Muscle of arm (tissue), 1 donor: ENCODE measurements at regions not wholly inside any gene's neighbourhood (a gene's known extent, or its start where the extent isn't known, plus 50 kb on each side); places are given as distances from the start of the nearest gene placed in this dataset.
A peak's percentile ranks its signal among the peaks of the same experiment; 100 is the strongest.
"Not testable (repeated sequence)": the region's sequence is repeated elsewhere in the genome, so short reads cannot be mapped to it uniquely, and the experiment has no call there.

Source experiments
- DNase-seq: peaks from one replicate; pipeline ENCODE4 v3.0.0-alpha.2; 2013

GRCh38 chr4:177948853-177949252 is 506.6 kb upstream of the AGA start:
- DNase-seq = no peak

DNA sequence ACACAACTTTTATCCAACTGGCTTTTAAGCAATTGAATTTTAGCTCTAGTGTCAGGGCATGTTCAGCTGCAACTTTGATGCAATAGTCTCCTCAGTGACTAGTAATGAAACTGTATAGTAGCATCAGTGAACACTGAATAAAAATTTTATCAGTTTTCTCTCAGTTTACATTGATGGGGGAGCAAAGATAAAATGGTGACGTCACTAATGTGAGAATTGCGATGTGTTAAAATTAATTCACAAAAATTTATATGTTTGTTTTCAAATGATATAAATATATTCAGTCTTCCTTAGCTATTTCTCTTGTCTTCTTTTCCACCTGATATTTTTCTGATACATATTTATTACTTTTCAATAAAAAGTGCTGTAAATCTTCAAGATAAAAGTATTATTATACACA is 508.8 kb upstream of the AGA start:
- no peak for DNase-seq

DNA sequence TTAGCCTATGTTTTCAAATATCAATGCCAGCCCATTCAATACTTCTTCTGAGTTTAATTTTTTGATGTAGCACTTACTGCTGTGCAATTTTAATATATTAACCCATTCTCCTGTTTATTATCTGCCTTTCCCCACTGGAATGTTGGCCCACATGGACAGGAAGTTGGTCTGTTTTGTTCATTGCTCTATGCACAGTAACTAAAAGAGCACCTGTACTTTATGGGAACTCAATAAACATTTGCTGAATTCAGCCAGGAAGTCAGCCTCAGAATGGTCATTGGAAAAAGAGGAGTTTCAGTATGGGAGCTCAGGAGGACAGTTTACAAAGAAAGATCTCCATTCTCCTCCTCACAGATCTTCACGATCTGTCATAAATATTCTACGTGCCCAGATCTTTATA is 510.5 kb upstream of the AGA start:
- no peak for DNase-seq

DNA sequence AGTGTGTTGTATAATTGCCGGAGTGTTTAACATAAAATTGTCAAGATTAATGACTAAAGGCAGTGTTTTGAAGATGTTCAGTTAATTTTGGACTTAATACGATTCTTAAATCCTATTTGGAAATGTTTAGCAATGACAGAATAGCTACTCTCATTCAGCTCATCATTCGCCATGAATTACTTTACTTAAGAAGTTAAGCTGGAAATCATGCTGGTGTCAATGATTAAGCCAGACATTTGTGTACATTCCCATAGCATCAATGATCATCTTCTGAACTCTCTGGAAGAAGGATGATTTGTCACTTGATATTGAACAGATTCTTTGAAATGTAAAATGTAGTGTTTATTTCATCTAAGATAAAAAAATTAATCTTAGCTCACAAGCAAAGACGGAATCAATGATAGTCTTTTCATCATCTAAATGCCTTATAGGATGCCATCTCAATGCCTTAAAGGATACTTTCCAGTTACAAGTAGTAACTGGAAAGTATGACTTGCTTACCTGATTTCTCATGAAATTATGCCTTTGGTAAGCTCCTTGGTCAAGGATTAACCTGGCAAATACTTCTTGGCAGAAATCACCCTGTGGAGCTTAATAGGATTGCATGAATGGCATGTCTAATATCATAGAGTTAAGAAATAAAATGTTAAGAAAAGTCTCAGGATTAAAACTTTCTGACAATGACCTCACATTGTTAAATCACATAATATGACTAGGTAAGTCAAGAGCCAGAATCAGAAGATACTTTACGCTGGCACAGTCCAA is 515.5 kb upstream of the AGA start:
- no peak for DNase-seq

GRCh38 chr4:177960566-177960965 is 518.3 kb upstream of the AGA start:
- DNase-seq = no peak

DNA sequence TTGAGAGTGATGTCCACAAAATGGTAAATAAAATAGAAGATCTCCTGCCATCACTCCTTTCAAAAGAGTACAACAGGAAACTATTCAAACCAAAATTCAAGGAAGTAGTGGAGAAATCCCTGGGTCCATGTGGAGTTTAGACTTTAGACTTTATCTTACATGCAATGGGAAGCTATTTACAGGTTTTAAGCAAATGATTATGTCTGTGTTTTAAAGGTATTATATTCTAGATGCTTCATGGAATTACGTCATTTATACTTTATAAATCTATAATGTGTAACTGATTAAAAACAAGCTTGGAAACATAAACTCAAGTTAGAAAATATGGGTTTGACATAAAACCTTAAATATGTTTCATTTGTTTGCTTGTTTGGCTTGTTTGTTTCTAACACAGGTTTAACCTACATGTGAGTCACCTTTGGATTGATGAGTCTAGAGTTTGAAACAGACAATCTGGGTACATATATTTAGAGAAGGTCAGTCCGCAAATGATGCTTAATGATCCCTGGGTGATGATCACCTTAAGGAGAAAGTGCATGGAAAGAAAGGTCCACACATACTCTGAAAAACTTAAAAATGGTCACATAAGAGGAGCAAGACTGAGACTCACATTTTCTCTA is 519.6 kb upstream of the AGA start:
- DNase-seq = no peak

DNA sequence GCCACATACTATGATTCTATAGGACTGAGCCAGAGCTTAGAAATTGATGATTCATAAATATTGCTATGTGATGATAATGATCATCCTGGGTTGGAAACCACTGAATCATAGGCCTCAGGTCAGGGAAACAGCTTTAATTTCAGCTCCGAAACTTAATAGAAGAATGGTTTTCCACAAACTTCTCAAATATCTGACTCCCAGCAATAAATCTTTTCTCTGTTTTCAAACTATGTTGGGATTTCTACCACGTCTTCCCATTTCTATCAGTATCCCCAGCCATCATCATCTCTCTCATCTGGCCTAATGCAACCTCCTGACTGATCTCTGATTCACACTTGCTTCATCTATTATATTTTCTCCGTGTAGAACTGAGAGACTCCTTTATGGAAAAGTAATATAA is 521.8 kb upstream of the AGA start:
- DNase-seq = no peak

- DNase-seq = no peak
These were observed 522.5 kb upstream of the AGA start for GRCh38 chr4:177964693-177965168.

GRCh38 chr4:177967328-177967727 is 525.1 kb upstream of the AGA start:
- DNase-seq = no peak

DNA sequence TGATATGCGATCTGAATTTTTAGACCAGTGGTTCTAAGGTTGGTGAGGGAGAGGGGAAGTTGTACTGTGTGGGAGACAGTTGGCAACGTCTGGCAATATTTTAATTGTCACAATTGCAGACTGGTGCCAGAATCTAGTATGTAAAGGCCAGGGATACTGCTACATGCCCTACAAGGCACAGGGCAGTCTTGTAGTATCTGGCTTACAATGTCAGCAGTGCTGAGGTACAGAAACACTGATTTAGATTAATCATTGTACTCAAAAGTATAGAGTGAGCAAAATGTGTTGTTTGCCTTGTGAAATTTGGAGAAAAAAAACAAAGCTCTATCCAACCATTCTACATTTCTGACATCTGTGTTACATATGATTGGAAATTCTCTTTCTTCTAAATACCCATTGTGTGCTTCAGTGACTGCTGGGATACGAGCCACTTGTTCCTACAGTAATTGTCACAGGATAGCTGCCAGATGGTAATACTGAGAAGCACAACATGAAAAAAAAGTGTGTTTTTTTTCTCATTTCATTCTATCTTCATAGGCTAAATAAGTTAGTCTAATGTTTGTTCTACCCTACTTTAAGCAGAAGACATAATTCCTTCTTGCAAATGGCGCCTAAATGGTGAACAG is 526.7 kb upstream of the AGA start:
- DNase-seq = peak; percentile 6

DNA sequence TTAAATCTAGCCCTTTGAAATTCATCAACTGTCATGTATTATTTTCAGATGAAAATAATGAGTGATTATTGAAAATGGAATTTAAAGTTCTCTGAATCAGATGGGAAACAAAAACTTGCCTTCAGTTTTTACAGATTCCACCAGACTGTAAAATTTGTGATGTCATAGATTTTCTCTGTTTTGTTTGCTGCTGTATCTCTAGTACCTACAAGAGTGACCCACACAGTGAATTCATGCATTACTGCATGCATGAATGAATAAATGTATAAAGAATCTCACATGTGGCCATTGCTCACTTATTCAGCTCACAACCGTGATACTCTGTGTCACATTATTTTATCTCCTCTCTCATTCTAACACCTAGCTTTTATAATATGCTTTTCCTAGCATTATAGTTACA is 532.2 kb upstream of the AGA start:
- no peak for DNase-seq

DNA sequence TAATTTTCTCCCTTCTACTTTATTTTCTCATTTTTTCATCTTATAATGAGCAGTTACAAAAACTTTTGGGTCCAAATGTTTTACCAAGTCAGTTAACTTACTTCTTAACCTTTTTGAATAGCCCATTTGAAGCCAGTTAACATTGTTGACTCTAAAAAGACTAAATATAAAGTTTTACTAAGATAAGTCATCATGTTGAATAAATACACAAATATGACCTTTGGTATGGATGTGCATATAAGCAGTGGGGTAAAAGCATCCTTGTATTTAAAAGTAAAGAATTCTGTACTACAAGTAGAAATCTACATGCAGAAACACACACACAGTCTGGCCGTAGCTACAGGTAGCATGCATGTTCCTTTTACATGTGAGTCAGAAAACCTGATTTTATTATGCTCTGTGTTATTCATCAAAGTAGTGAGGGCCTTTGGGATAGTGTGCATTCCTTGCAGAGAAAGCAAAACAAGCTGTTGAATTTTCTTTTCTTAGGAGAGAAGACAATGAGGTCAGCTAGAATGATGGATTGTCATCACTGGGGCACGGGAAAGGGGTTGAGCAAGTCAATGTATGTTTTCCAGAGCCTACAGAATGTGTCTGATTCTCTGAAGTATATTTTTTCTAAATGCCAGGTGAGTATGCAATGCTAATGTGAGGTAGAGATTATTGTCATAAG is 533.2 kb upstream of the AGA start:
- no peak for DNase-seq

DNA sequence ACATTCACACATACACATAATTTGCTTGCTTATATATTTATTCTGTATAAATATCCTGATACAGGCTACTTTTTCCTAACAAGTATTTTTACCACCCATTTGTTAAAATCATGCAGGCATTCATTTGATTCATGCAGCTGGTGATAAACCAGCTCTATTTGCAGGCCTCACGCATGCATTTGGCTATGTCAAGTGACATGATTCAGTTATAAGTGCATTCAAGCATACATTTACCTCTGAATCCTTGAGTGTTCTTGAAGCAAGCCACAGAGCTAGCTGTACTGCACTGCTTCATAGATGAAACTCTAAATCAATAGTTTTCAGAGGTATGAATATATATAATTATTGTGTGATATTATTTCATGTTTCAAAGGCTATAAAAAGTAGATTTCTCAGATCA is 544.0 kb upstream of the AGA start:
- DNase-seq = no peak

- no peak for DNase-seq
These were observed 545.7 kb upstream of the AGA start for GRCh38 chr4:177987896-177988295.

DNA sequence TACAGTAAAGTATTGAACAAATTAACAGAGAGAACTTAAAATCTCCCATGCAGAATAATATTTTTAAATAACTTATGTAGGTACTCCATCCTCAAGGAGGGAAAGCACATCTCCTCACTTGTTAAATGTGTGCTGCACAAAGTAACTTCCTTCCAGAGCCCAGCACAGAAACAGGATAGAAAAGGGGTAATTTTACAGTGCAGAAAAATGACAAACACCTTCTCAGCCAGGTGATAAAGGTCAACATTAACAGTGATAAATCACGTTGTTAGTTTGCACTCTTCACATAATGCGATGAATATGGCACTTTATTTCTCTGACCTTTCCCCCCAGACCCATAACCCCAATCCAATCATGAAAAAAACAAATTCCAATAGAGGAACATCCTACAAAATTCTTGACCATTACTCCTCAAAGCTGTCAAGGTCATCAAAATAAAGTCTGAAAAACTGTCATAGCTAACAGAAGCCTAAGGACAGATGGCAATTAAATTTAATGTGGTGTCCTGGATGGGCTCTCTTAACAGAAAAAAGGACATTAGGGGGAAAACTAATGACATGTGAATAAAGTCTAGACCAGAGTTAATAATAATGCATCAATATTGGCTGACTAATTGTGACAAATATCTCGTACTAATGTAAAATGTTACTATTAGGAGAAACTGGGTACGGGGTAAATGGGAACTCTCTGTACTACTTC is 547.4 kb upstream of the AGA start:
- DNase-seq = no peak

- DNase-seq = no peak
These were observed 560.9 kb upstream of the AGA start for GRCh38 chr4:178003098-178003657.

- DNase-seq = no peak
These were observed 568.4 kb upstream of the AGA start for GRCh38 chr4:178010596-178010995.

GRCh38 chr4:178015046-178015445 is 572.8 kb upstream of the AGA start:
- not testable (repeated sequence) for DNase-seq

GRCh38 chr4:178026999-178027398 is 584.8 kb upstream of the AGA start:
- DNase-seq = no peak

- DNase-seq = no peak
These were observed 585.6 kb upstream of the AGA start for GRCh38 chr4:178027796-178028195.

- DNase-seq = no peak
These were observed 586.2 kb upstream of the AGA start for GRCh38 chr4:178028481-178028880.
